Fibroblast of the aortic adventitia (primary cell): ENCODE measurements at regions not wholly inside any gene's neighbourhood (a gene's known extent, or its start where the extent isn't known, plus 50 kb on each side); places are given as distances from the start of the nearest gene placed in this dataset.
A peak's percentile ranks its signal among the peaks of the same experiment; 100 is the strongest.

Experiments
- DNase-seq: peaks from one replicate; pipeline ENCODE4 v3.0.0-alpha.2; 2010; ENCODE audit warnings: low read depth
- H3K4me3 ChIP-seq: 2 replicates; pipeline ENCODE4 v1.5.1; 2011; ENCODE audit warnings: low read depth, mild to moderate bottlenecking, control low read depth, low read length, moderate library complexity
- CTCF ChIP-seq: IDR thresholded peaks from 2 replicates; pipeline ENCODE4 v1.5.1; 2011; ENCODE audit warnings: mild to moderate bottlenecking, low read length, control low read depth, inconsistent platforms; ENCODE audit not compliant: insufficient read depth

GRCh38 chr6:168207421-168208175 lies 112.0 kb downstream of the DACT2 start:
- no peak for TF ChIP-seq CTCF
- no peak overlapping the region for H3K4me3 ChIP-seq
- DNase-seq, result no peak

GRCh38 chr6:168206661-168207274 lies 112.8 kb downstream of the DACT2 start:
- H3K4me3 ChIP-seq, result no peak overlapping the region
- DNase-seq, result no peak
- TF ChIP-seq CTCF, result no peak

GRCh38 chr6:168206186-168206585 lies 113.4 kb downstream of the DACT2 start:
- TF ChIP-seq CTCF, result no peak
- no peak overlapping the region for H3K4me3 ChIP-seq
- DNase-seq, result peak; percentile 44

GRCh38 chr6:168201799-168202198 lies 117.8 kb downstream of the DACT2 start:
- DNase-seq, result no peak
- H3K4me3 ChIP-seq, result no peak overlapping the region
- no peak for TF ChIP-seq CTCF

- TF ChIP-seq CTCF, result no peak
- no peak overlapping the region for H3K4me3 ChIP-seq
- no peak for DNase-seq
Measured at GRCh38 chr6:168201383-168201782, 118.2 kb downstream of the DACT2 start.

GRCh38 chr6:168200571-168201134 lies 118.9 kb downstream of the DACT2 start:
- TF ChIP-seq CTCF, result no peak
- H3K4me3 ChIP-seq, result no peak overlapping the region
- DNase-seq, result no peak
